ENCODE measurements at regions not wholly inside any gene's neighbourhood (a gene's known extent, or its start where the extent isn't known, plus 50 kb on each side); places are given as distances from the start of the nearest gene placed in this dataset.

DNA sequence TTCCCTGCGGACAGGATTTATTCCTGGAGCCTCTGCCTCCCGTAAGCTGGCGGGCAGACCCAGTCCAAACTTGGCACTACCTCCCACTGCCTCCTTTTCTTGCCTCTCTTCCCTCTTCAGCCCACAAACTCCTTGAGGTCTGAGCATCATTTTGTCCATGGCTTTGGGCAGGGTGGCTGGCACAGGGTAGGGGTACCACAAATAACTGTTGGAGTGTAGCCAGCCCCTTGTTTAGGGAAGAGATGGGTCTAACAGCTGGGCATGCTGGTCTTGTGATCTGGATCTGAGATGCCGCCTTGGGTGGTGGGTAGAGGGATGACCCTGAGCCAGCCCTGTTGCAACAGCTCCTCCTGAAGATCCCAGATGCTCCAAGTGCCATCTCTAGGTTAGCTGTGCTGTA lies 71.4 kb upstream of the CLDN14 start:
- TF ChIP-seq, protein P1, sequence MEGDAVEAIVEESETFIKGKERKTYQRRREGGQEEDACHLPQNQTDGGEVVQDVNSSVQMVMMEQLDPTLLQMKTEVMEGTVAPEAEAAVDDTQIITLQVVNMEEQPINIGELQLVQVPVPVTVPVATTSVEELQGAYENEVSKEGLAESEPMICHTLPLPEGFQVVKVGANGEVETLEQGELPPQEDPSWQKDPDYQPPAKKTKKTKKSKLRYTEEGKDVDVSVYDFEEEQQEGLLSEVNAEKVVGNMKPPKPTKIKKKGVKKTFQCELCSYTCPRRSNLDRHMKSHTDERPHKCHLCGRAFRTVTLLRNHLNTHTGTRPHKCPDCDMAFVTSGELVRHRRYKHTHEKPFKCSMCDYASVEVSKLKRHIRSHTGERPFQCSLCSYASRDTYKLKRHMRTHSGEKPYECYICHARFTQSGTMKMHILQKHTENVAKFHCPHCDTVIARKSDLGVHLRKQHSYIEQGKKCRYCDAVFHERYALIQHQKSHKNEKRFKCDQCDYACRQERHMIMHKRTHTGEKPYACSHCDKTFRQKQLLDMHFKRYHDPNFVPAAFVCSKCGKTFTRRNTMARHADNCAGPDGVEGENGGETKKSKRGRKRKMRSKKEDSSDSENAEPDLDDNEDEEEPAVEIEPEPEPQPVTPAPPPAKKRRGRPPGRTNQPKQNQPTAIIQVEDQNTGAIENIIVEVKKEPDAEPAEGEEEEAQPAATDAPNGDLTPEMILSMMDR (IDR thresholded peaks at IDR 0.05; ENCODE audit: low read depth, low read length), result no peak
- no peak for TF ChIP-seq EZH2phosphoT487 (IDR thresholded peaks at IDR 0.05; ENCODE audit: low read depth)
